A549 (cell line): ENCODE measurements at regions not wholly inside any gene's neighbourhood (a gene's known extent, or its start where the extent isn't known, plus 50 kb on each side); places are given as distances from the start of the nearest gene placed in this dataset.

Source experiments
- CHD2 ChIP-seq: fragments of 150-350 bp; IDR thresholded peaks from 2 replicates; pipeline ENCODE4 v1.6.1; 2014; ENCODE audit warnings: low read length; ENCODE audit not compliant: partially characterized antibody
- CTCF ChIP-seq: fragments of >200 bp; sonication (Bioruptor Twin); formaldehyde crosslinking; IDR thresholded peaks from 3 replicates; pipeline ENCODE4 v1.5.1; 2016
- ELK1 ChIP-seq: fragments of 150-350 bp; IDR thresholded peaks from 2 replicates; pipeline ENCODE4 v1.6.1; 2014; ENCODE audit warnings: low read depth, mild to moderate bottlenecking, low read length
- EP300 ChIP-seq, 2 experiments: fragments of >200 bp; sonication (Bioruptor Twin); formaldehyde crosslinking; IDR thresholded peaks; 2 replicates in 1 of 2; 3 replicates in 1 of 2; pipeline ENCODE4 v1.6.1; 2016 to 2017
- JUN ChIP-seq, 2 experiments: fragments of >200 bp; sonication (Bioruptor Twin); formaldehyde crosslinking; IDR thresholded peaks; 2 replicates in 1 of 2; 3 replicates in 1 of 2; pipeline ENCODE4 v1.6.1; 2016 to 2017
- JUNB ChIP-seq: fragments of >200 bp; sonication (Bioruptor Twin); formaldehyde crosslinking; IDR thresholded peaks from 2 replicates; pipeline ENCODE4 v1.6.1; 2016
- MAZ ChIP-seq: fragments of 150-350 bp; IDR thresholded peaks from 2 replicates; pipeline ENCODE4 v1.6.1; 2014; ENCODE audit warnings: antibody characterized with exemption, low read depth, low read length, borderline replicate concordance
- POLR2A ChIP-seq: IDR thresholded peaks from 2 replicates; pipeline ENCODE4 v1.6.1; 2012; ENCODE audit warnings: mild to moderate bottlenecking, low read length
- RAD21 ChIP-seq, 2 experiments: fragments of >200 bp in 1 of 2; sonication (Bioruptor Twin) in 1 of 2; formaldehyde crosslinking in 1 of 2; IDR thresholded peaks in 1 of 2; conservative IDR thresholded peaks in 1 of 2; 2 replicates in 1 of 2; 3 replicates in 1 of 2; pipeline ENCODE4 v1.6.1; 2012 to 2018; ENCODE audit warnings: inconsistent platforms in 1 of 2
- REST ChIP-seq: fragments of 200-600 bp; sonication (generic); IDR thresholded peaks from 2 replicates; pipeline ENCODE4 v1.6.1; 2016; ENCODE audit warnings: antibody characterized with exemption, mild to moderate bottlenecking, moderate library complexity
- RNF2 ChIP-seq: fragments of 200-600 bp; sonication (generic); IDR thresholded peaks from 2 replicates; pipeline ENCODE4 v1.6.1; 2016; ENCODE audit warnings: low read depth, mild to moderate bottlenecking, antibody characterized with exemption, moderate library complexity, borderline replicate concordance

GRCh38 chr1:235059221-235059620 is 69.4 kb downstream of the TOMM20 start:
- TF ChIP-seq RNF2 = no peak
- no peak for TF ChIP-seq CTCF
- no peak for TF ChIP-seq POLR2A
- no peak for TF ChIP-seq MAZ
- TF ChIP-seq EP300 (IDR thresholded peaks at IDR 0.05) = no peak
- no peak for TF ChIP-seq REST
- no peak for TF ChIP-seq CHD2
- TF ChIP-seq ELK1 = no peak
- TF ChIP-seq JUN (IDR thresholded peaks at IDR 0.05) = no peak
- no peak for TF ChIP-seq RAD21 (conservative IDR thresholded peaks at IDR 0.05 in 1 of 2, IDR thresholded peaks at IDR 0.05 in 1 of 2)
- no peak for TF ChIP-seq JUNB
